HL-60/S4 treated with retinoic acid at 250 ng/mL for 4 days and 3 days (cell line): ENCODE measurements at regions not wholly inside any gene's neighbourhood (a gene's known extent, or its start where the extent isn't known, plus 50 kb on each side); places are given as distances from the start of the nearest gene placed in this dataset.
"Not testable (repeated sequence)": the region's sequence is repeated elsewhere in the genome, so short reads cannot be mapped to it uniquely, and the experiment has no call there.

Experiments used
- in situ Hi-C: fragments of 300-500 bp; cut with MboI; formaldehyde crosslinking; loops from 2 replicates; pipeline ENCODE4 v1.7.0; 2022; ENCODE audit warnings: low sequenced_read_pairs

DNA sequence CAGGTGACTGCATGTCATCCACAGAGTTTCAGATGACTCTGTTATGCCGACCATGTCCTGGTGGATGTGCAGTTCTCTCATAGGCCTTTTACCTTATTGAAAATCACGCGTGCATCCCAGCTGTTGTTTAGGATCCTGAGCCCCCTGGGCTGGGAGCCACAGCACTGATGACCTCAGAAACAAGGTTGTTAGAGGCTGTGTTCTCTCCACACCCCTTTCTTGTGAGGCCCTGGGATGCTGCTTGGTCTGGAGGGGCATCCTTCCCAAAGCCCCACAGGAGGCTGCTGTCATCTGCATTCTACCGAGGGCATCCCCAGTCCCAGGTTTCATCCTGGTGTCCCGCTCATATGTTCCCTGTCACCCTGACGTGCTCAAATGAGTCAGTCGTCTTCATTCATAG lies 76.5 kb upstream of the IRX4 start:
- in situ Hi-C loops, result no loop called here

GRCh38 chr5:1958211-1959010 lies 75.7 kb upstream of the IRX4 start:
- in situ Hi-C loops, result no loop called here

- in situ Hi-C loops, result no loop called here
Observed at GRCh38 chr5:1955586-1955985, 72.9 kb upstream of the IRX4 start.

- in situ Hi-C loops, result not testable (repeated sequence)
Observed at GRCh38 chr5:1953710-1954109, 71.0 kb upstream of the IRX4 start.

GRCh38 chr5:1952444-1953099 lies 69.8 kb upstream of the IRX4 start:
- in situ Hi-C loops, result no loop called here

DNA sequence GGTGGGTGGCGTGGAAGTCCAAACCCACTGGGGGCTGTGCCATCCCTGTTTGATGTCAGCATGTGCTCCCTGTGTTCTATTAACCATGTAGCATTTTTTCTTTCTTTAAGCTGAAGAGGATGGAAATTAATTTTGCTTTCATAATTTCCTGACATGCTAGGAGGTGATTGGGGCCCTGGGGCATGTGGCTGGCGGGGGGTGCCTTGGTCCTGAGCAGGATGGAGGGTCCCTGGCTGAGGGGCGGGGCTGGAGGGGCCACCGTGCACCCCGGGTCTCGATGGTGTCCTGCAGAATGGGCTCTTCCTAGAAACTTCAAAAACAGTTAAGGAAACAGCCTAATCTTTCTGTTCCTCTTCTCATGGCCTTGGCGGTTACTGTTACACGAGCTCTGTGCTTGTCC lies 69.3 kb upstream of the IRX4 start:
- in situ Hi-C loops, result no loop called here

DNA sequence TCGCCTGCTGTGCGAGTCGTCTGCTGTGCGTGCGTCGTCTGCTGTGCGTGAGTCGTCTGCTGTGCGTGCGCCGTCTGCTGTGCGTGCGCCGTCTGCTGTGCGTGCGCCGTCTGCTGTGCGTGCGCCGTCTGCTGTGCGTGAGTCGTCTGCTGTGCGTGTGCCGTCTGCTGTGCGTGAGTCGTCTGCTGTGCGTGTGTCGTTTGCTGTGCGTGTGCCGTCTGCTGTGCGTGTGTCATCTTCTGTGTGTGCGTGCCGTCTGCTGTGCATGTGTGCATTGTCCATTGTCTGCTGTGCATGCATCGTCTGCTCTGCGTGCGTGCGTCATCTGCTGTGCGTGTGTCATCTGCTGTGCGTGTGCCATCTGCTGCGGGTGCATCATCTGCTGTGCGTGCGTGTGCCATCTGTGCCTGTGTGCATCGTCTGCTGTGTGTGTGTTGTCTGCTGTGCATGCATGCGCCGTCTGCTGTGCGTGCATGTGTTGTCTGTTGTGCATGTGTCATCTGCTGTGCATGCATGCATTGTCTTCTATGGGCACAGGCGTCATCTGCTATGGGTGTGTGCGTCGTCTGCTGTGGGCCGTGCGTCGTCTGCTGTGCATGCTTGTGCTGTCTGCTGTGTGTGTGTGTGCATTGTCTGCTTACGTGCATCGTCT lies 68.6 kb upstream of the IRX4 start:
- in situ Hi-C loops, result no loop called here

- in situ Hi-C loops, result no loop called here
Observed at GRCh38 chr5:1950708-1951103, 68.0 kb upstream of the IRX4 start.

DNA sequence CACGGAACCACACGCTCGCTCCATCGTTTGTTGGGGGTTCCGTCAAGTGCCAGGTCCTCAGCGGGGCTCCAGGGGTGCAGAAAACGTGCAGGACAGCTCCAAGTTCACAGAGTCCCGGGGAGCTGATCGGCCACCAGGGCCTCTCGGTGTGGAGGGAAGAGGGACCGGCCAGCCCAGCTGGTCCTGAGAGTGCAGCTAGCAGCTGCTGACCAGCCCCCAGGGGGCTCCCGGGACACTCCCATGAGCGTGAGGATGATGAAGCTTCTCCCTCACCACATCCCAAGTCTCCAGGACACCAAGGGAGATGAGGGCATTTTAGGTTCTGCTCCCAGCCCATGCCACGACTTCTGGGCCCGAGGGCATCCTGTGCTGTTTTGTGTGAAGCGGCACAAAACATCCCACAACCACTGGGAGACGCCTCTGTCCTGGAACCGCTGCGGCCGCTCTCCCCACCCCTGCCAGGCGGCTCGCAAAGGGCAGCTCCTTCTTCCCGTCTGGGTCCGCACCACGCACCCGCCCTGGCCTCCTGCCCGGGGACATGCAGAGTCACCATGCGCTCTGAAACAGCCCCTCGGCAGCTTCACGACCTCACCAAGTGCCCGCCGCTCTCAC lies 67.5 kb upstream of the IRX4 start:
- in situ Hi-C loops, result no loop called here

- in situ Hi-C loops, result no loop called here
Observed at GRCh38 chr5:1949253-1949652, 66.5 kb upstream of the IRX4 start.

GRCh38 chr5:1948663-1949191 lies 66.0 kb upstream of the IRX4 start:
- in situ Hi-C loops, result no loop called here

GRCh38 chr5:1948111-1948510 lies 65.4 kb upstream of the IRX4 start:
- in situ Hi-C loops, result no loop called here

GRCh38 chr5:1946776-1947175 lies 64.1 kb upstream of the IRX4 start:
- in situ Hi-C loops, result no loop called here

DNA sequence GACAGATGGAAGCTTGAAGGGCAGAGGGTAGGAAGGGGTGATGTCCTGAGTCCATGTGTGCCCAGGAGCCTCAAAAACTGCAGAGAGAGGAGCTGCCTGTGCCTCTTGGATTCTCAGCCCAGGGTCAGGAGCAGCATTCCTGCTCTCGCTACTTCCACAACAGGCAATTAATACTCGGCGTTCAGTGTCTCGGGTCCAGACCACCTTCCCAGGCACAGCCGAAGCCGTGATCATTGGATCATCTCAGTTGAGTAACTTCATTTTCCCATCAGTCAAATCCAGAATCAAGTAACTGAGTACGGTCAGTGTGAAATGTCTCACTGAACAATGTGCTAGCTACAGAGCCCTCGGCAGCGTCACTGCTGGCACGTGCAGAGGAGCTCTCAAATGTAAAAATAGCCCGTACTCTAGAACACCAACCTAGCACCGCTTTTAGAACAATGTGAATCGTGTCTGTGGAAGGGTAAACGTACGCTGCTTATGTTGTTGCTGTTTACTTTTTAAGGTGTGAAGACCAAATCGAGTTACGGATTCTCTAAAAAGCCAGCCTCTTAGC lies 63.5 kb upstream of the IRX4 start:
- in situ Hi-C loops, result no loop called here

DNA sequence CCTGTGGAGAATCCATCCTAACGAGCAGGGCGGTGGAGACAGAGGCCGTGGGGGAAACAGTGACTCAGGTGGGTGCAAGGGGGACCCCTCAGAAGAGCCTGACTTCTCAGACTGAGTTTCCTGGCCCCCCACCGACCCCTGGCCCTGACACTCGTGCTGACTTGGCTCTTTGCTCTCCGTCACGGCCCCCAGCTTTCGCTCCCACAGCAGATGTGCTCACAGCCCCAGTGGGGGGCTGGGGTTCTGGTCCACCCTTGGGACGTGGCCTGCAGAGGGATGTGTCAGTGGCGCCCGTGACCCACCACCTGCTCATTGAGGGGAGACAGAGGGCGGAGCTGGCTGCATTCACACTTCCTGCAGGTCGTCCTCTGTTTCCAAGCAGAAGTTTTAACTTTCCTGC lies 62.9 kb upstream of the IRX4 start:
- in situ Hi-C loops, result no loop called here

DNA sequence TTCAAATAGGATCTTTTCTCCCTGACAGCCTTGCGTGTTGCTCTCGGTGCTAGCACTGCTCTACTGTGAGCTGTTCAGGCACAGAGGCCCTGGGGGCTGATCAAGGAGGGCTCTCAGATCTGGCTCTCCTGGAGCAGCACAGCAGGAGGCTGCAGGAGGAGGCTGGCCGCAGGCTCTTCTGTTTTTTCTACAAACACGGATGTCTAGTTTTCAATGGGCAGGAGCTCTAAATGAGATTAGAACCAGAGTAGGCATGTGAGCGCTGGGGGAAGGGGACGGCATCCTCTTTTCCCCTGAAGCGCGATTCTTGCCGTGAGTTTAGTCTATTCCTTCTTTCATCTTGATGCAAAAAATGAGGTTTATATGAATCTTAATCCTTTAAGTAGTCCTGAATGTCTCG lies 61.7 kb upstream of the IRX4 start:
- in situ Hi-C loops, result no loop called here

GRCh38 chr5:1943481-1943880 lies 60.8 kb upstream of the IRX4 start:
- in situ Hi-C loops, result no loop called here

DNA sequence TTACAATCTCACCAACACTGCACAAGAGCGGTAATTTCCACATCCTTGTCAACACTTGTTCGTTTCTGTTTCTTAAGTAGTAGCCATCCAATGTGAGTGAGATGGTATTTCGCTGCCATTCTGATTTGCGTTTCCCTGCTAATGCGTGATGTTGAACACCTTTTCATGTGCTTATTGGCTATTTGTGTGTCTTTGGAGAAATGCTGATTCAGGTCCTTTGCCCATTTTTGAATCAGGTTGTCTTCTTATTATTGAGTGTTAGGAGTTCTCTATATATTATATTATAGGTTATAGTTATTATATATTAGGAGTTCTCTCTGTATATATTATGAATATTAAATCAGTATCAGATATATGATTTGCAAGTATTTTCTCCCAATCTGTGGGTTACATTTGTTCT lies 59.9 kb upstream of the IRX4 start:
- in situ Hi-C loops, result no loop called here

- in situ Hi-C loops, result no loop called here
Observed at GRCh38 chr5:1942158-1942557, 59.4 kb upstream of the IRX4 start.

- in situ Hi-C loops, result no loop called here
Observed at GRCh38 chr5:1939256-1939655, 56.5 kb upstream of the IRX4 start.

DNA sequence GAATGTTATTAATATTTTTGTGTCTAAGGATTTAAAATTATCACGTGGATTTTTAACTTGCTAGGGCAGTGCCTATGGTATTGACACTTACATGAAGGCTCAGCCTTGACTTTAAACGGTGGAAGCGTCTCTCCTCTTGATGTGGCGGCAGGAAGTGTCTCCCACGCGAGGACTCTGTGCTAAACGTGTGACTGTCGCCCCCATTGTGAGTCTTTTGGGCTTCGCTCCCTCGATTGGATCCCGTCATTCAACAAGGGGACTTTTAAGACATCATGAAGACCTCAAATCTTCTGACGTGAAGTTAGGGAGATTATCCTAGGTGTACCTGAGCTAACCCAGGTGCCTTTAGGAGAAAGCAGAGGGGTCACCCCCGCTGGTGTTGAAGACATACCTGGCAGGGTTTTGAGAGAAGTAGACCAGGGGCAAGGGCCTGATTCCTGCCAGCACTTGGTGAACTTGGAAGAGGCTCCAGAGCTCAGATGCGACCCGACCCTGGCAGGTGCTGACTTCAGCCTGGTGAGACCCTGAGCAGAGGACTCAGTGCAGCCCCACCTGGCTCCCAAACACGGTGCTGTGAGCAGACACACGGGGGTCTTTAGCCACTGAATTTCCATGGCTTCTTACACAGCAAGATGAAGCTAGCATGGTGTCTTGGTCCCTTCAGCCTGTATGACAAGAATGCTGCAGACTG lies 55.7 kb upstream of the IRX4 start:
- in situ Hi-C loops, result no loop called here
